ENCODE measurements at regions not wholly inside any gene's neighbourhood (a gene's known extent, or its start where the extent isn't known, plus 50 kb on each side); places are given as distances from the start of the nearest gene placed in this dataset.

GRCh38 chr6:106748547-106749207, 119.3 kb downstream of the QRSL1 start:
- no peak for TF ChIP-seq CTCF (IDR thresholded peaks at IDR 0.05; ENCODE audit: low read depth, low read length)
- TF ChIP-seq EZH2phosphoT487 (IDR thresholded peaks at IDR 0.05; ENCODE audit: low read depth) = no peak
